Endothelial cell (in vitro differentiated cells): ENCODE measurements at regions not wholly inside any gene's neighbourhood (a gene's known extent, or its start where the extent isn't known, plus 50 kb on each side); places are given as distances from the start of the nearest gene placed in this dataset.

Experiments
- DNase-seq: peaks from one replicate; pipeline ENCODE4 v3.0.0; 2021; ENCODE audit warnings: low spot score
- H3K27ac Mint-ChIP-seq: one replicate; pipeline ENCODE4 v1.8.0; 2021; ENCODE audit warnings: mixed read lengths, inconsistent platforms; ENCODE audit not compliant: unreplicated experiment
- H3K27me3 Mint-ChIP-seq: one replicate; pipeline ENCODE4 v1.8.0; 2021; ENCODE audit warnings: mild to moderate bottlenecking, moderate library complexity, mixed read lengths, inconsistent platforms; ENCODE audit not compliant: unreplicated experiment
- H3K36me3 Mint-ChIP-seq: one replicate; pipeline ENCODE4 v1.8.0; 2021; ENCODE audit warnings: mild to moderate bottlenecking, low read depth, mixed read lengths, inconsistent platforms; ENCODE audit not compliant: unreplicated experiment
- H3K4me1 Mint-ChIP-seq: one replicate; pipeline ENCODE4 v1.8.0; 2021; ENCODE audit warnings: mild to moderate bottlenecking, mixed read lengths, inconsistent platforms; ENCODE audit not compliant: unreplicated experiment
- H3K4me3 Mint-ChIP-seq: one replicate; pipeline ENCODE4 v1.8.0; 2021; ENCODE audit warnings: mild to moderate bottlenecking, mixed read lengths, inconsistent platforms; ENCODE audit not compliant: unreplicated experiment
- H3K9me3 Mint-ChIP-seq: one replicate; pipeline ENCODE4 v1.8.0; 2021; ENCODE audit warnings: mixed read lengths, inconsistent platforms; ENCODE audit not compliant: unreplicated experiment
- CTCF ChIP-seq: fragments of 200-600 bp; sonication (generic); IDR thresholded peaks from one replicate; pipeline ENCODE4 v1.5.0; 2021; ENCODE audit warnings: antibody characterized with exemption; ENCODE audit not compliant: unreplicated experiment

- Mint-ChIP-seq H3K4me1 (no peaks in the 10 kb centered on the region), H3K27me3 (peaks cover 4% of the 10 kb centered on the region), H3K9me3 (no peaks in the 10 kb centered on the region), H3K36me3 (no peaks in the 10 kb centered on the region), H3K27ac (no peak overlapping the region), H3K4me3 (no peak overlapping the region)
- DNase-seq: no peak
- no peak for TF ChIP-seq CTCF
Observed at GRCh38 chr2:15720561-15721307, 129.1 kb downstream of the DDX1 start.

- TF ChIP-seq CTCF: no peak
- no peak overlapping the region for H3K27ac Mint-ChIP-seq
- no peaks in the 10 kb centered on the region for H3K4me1 Mint-ChIP-seq
- H3K36me3 Mint-ChIP-seq: no peaks in the 10 kb centered on the region
- H3K4me3 Mint-ChIP-seq: no peak overlapping the region
- peaks cover 4% of the 10 kb centered on the region for H3K27me3 Mint-ChIP-seq
- H3K9me3 Mint-ChIP-seq: no peaks in the 10 kb centered on the region
- DNase-seq: no peak
Observed at GRCh38 chr2:15721411-15722067, 129.9 kb downstream of the DDX1 start.

GRCh38 chr2:15722980-15723379 lies 131.3 kb downstream of the DDX1 start:
- no peaks in the 10 kb centered on the region for H3K9me3 Mint-ChIP-seq
- no peak for DNase-seq
- H3K27ac Mint-ChIP-seq: no peak overlapping the region
- H3K27me3 Mint-ChIP-seq: peaks cover 2% of the 10 kb centered on the region
- H3K4me1 Mint-ChIP-seq: no peaks in the 10 kb centered on the region
- H3K4me3 Mint-ChIP-seq: no peak overlapping the region
- TF ChIP-seq CTCF: no peak
- no peaks in the 10 kb centered on the region for H3K36me3 Mint-ChIP-seq

- no peak for DNase-seq
- Mint-ChIP-seq H3K27me3 (peaks cover 2% of the 10 kb centered on the region), H3K4me1 (no peaks in the 10 kb centered on the region)
Observed at GRCh38 chr2:15724235-15724634, 132.6 kb downstream of the DDX1 start.

More at GRCh38 chr2:15724235-15724634, 132.6 kb downstream of the DDX1 start:
- no peak for TF ChIP-seq CTCF
- Mint-ChIP-seq H3K27ac (no peak overlapping the region), H3K36me3 (no peaks in the 10 kb centered on the region), H3K9me3 (no peaks in the 10 kb centered on the region), H3K4me3 (no peak overlapping the region)
